ENCODE measurements at regions not wholly inside any gene's neighbourhood (a gene's known extent, or its start where the extent isn't known, plus 50 kb on each side); places are given as distances from the start of the nearest gene placed in this dataset.

DNA sequence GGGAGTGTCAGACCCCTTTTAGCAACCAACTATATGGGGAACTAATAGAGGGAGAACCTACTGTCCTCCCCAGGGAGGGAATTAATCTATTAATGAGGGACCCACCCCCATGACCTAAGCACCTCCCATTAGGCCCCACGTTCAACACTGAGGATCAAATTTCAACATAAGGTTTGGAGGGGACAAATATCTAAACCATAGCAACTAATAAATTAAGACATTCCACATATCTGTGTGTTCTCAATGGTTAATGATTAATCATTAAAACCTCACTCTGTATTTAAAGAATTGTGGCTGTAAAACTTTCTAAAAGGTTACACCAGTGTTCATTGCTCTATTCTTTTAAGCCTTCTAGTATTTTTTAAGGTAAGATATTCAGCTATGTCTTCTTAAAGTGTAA, 500.4 kb upstream of the SULF2 start:
- TF ChIP-seq, protein P1, sequence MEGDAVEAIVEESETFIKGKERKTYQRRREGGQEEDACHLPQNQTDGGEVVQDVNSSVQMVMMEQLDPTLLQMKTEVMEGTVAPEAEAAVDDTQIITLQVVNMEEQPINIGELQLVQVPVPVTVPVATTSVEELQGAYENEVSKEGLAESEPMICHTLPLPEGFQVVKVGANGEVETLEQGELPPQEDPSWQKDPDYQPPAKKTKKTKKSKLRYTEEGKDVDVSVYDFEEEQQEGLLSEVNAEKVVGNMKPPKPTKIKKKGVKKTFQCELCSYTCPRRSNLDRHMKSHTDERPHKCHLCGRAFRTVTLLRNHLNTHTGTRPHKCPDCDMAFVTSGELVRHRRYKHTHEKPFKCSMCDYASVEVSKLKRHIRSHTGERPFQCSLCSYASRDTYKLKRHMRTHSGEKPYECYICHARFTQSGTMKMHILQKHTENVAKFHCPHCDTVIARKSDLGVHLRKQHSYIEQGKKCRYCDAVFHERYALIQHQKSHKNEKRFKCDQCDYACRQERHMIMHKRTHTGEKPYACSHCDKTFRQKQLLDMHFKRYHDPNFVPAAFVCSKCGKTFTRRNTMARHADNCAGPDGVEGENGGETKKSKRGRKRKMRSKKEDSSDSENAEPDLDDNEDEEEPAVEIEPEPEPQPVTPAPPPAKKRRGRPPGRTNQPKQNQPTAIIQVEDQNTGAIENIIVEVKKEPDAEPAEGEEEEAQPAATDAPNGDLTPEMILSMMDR (conservative IDR thresholded peaks at IDR 0.05), result no peak
- no peak for TF ChIP-seq EZH2 (IDR thresholded peaks at IDR 0.05; ENCODE audit: low read depth)
